Panc1 (cell line): ENCODE measurements at regions not wholly inside any gene's neighbourhood (a gene's known extent, or its start where the extent isn't known, plus 50 kb on each side); places are given as distances from the start of the nearest gene placed in this dataset.

Experiments
- ATAC-seq: fragments of 200-7000 bp; cut with Tn5 transposase; 2 replicates; pipeline ENCODE4 v1.9.1; 2020; ENCODE audit warnings: mild to moderate bottlenecking, moderate library complexity
- BruUV-seq: library from RNA; stranded (reverse); fragments of 400-500 nt; replicated peaks from 2 replicates; lab custom pipeline; 2021; lab: Mats Ljungman, UMichigan
- CTCF ChIA-PET: fragments of 300-600 bp; sonication (Branson Sonifier 250); formaldehyde crosslinking; loops from one replicate; lab custom pipeline; 2022; ENCODE audit warnings: antibody characterized with exemption; lab: Charles Lee
- POLR2A ChIA-PET: fragments of 300-600 bp; sonication (Branson Sonifier 250); formaldehyde crosslinking; loops from one replicate; lab custom pipeline; 2022; ENCODE audit warnings: antibody characterized with exemption; lab: Charles Lee
- DNase-seq: peaks from one replicate; pipeline ENCODE4 v3.0.0-alpha.2; 2010; ENCODE audit warnings: low read depth, low spot score
- H3K27ac ChIP-seq: 2 replicates; pipeline ENCODE4 v1.5.1; 2011; ENCODE audit warnings: mild to moderate bottlenecking, low read length, inconsistent platforms
- H3K27me3 ChIP-seq: fragments of 200-500 bp; sonication (Bioruptor generic); 2 replicates; pipeline ENCODE4 v1.6.0; 2014; ENCODE audit warnings: low read length, inconsistent platforms; ENCODE audit not compliant: control insufficient read depth, insufficient read depth
- H3K36me3 ChIP-seq: fragments of 200-500 bp; sonication (Bioruptor generic); 2 replicates; pipeline ENCODE4 v1.5.1; 2014; ENCODE audit warnings: inconsistent platforms, mild to moderate bottlenecking, low read length, moderate library complexity; ENCODE audit not compliant: control insufficient read depth, insufficient read depth
- H3K4me1 ChIP-seq: 2 replicates; pipeline ENCODE4 v1.5.1; 2011; ENCODE audit warnings: inconsistent platforms, mild to moderate bottlenecking, low read length, moderate library complexity; ENCODE audit not compliant: control insufficient read depth, insufficient read depth
- H3K4me3 ChIP-seq, 2 experiments: 2 replicates each; pipeline ENCODE4 v1.5.1; 2011 to 2012; ENCODE audit warnings: low read depth in 2 of 2, low read length in 2 of 2, mild to moderate bottlenecking in 2 of 2, inconsistent platforms in 1 of 2, moderate library complexity in 1 of 2
- H3K9me3 ChIP-seq: fragments of 200-500 bp; sonication (Bioruptor generic); 2 replicates; pipeline ENCODE4 v1.5.1; 2014; ENCODE audit warnings: low read depth, mild to moderate bottlenecking, inconsistent platforms, low read length, moderate library complexity; ENCODE audit not compliant: control insufficient read depth, insufficient read depth
- CTCF ChIP-seq: fragments of 450-650 bp; IDR thresholded peaks from 2 replicates; pipeline ENCODE4 v1.5.1; 2017; ENCODE audit warnings: mild to moderate bottlenecking
- POLR2AphosphoS5 ChIP-seq: IDR thresholded peaks from 2 replicates; pipeline ENCODE4 v1.6.1; 2012; ENCODE audit warnings: mild to moderate bottlenecking, low read depth, low read length, moderate library complexity
- REST ChIP-seq, 2 experiments: IDR thresholded peaks; 2 replicates each; pipeline ENCODE4 v1.6.1; 2011 to 2012; ENCODE audit warnings: low read depth in 2 of 2, control low read depth in 1 of 2, low read length in 1 of 2, mild to moderate bottlenecking in 1 of 2, moderate library complexity in 1 of 2; ENCODE audit not compliant: insufficient read depth in 1 of 2
- SIN3A ChIP-seq: IDR thresholded peaks from 2 replicates; pipeline ENCODE4 v1.6.1; 2012; ENCODE audit warnings: low read depth, mild to moderate bottlenecking, low read length, moderate library complexity, borderline replicate concordance; ENCODE audit not compliant: insufficient read depth
- TCF7L2 ChIP-seq: IDR thresholded peaks from 2 replicates; pipeline ENCODE4 v1.6.1; 2011; ENCODE audit warnings: mild to moderate bottlenecking, low read depth, low read length, inconsistent platforms
- in situ Hi-C: cut with HindIII; loops from 2 replicates; pipeline ENCODE4 v1.10.0; 2016; ENCODE audit warnings: low sequenced_read_pairs, low pct_unique_long_range_greater_than_20kb
- intact Hi-C: fragments of 100-400 bp; cut with micrococcal nuclease; formaldehyde crosslinking; loops from one replicate; pipeline ENCODE4 v1.10.0; 2022; ENCODE audit not compliant: unreplicated experiment

- H3K4me3 ChIP-seq: no peak overlapping the region
- ATAC-seq (no peak), DNase-seq (no peak)
- no peak for TF ChIP-seq SIN3A
- TF ChIP-seq CTCF: no peak
- TF ChIP-seq REST (IDR thresholded peaks at IDR 0.05; ENCODE audit: insufficient read depth in 1 of 2, low read depth in 2 of 2, low read length in 1 of 2): no peak
- TF ChIP-seq TCF7L2: no peak
- intact Hi-C loops: no loop called here
- in situ Hi-C loops: no loop called here
- ChIA-PET CTCF (no interaction called here), POLR2A (no interaction called here)
- H3K36me3 ChIP-seq: no peaks in the 10 kb centered on the region
- BruUV-seq: no TSS peak
- peaks cover 7% of the 10 kb centered on the region; the same call in 1 of the 2 replicates for H3K4me1 ChIP-seq
- no peaks in the 10 kb centered on the region for H3K27me3 ChIP-seq
- H3K9me3 ChIP-seq: no peaks in the 10 kb centered on the region
- no peak overlapping the region for H3K27ac ChIP-seq
These were observed 255.7 kb downstream of the DLEU7 start for GRCh38 chr13:50587645-50588373.

- Histone ChIP-seq H3K9me3 (no peaks in the 10 kb centered on the region), H3K4me3 (no peak overlapping the region), H3K36me3 (no peaks in the 10 kb centered on the region), H3K27ac (no peak overlapping the region), H3K27me3 (no peaks in the 10 kb centered on the region), H3K4me1 (peaks cover 7% of the 10 kb centered on the region; the same call in 1 of the 2 replicates)
- DNase-seq: no peak
- ATAC-seq: no peak
- intact Hi-C loops (no loop called here), in situ Hi-C loops (no loop called here)
- no TSS peak for BruUV-seq
- CTCF ChIA-PET: no interaction called here
- TF ChIP-seq REST (IDR thresholded peaks at IDR 0.05; ENCODE audit: insufficient read depth in 1 of 2, low read depth in 2 of 2, low read length in 1 of 2) (no peak), CTCF (no peak), POLR2AphosphoS5 (no peak), SIN3A (no peak), TCF7L2 (no peak)
- POLR2A ChIA-PET: no interaction called here
These were observed 254.9 kb downstream of the DLEU7 start for GRCh38 chr13:50588491-50589130.
